OCI-LY7 (cell line): ENCODE measurements at regions not wholly inside any gene's neighbourhood (a gene's known extent, or its start where the extent isn't known, plus 50 kb on each side); places are given as distances from the start of the nearest gene placed in this dataset.

Source experiments
- BruUV-seq: library from RNA; stranded (reverse); fragments of 400-500 nt; replicated peaks from 2 replicates; lab custom pipeline; 2021; lab: Mats Ljungman, UMichigan
- CTCF ChIA-PET: fragments of 300-600 bp; sonication (Branson Sonifier 250); formaldehyde crosslinking; loops from one replicate; lab custom pipeline; 2022; ENCODE audit warnings: antibody characterized with exemption; ENCODE audit not compliant: unreplicated experiment; lab: Charles Lee
- POLR2A ChIA-PET: fragments of 300-600 bp; sonication (Branson Sonifier 250); formaldehyde crosslinking; loops from one replicate; lab custom pipeline; 2022; ENCODE audit warnings: antibody characterized with exemption; lab: Charles Lee
- DNase-seq: peaks from one replicate; pipeline ENCODE4 v3.0.0-alpha.2; 2015; ENCODE audit warnings: low spot score
- H2AFZ ChIP-seq: fragments of 200-600 bp; sonication (generic), shearing (Covaris generic); 2 replicates; pipeline ENCODE4 v1.6.1; 2014; ENCODE audit warnings: mild to moderate bottlenecking, antibody characterized with exemption, low read length, moderate library complexity
- H3K27ac ChIP-seq: fragments of 200-600 bp; sonication (generic); 2 replicates; pipeline ENCODE4 v1.5.1; 2014; ENCODE audit warnings: mixed run types, low read depth, mild to moderate bottlenecking, moderate library complexity, low read length, inconsistent platforms; ENCODE audit not compliant: poor library complexity, severe bottlenecking
- H3K36me3 ChIP-seq: fragments of 200-600 bp; sonication (generic); 2 replicates; pipeline ENCODE4 v1.6.1; 2014; ENCODE audit warnings: mild to moderate bottlenecking, antibody characterized with exemption, low read length, moderate library complexity, mixed read lengths; ENCODE audit not compliant: insufficient read depth
- H3K4me1 ChIP-seq: fragments of 200-600 bp; sonication (generic); 2 replicates; pipeline ENCODE4 v1.5.1; 2014; ENCODE audit warnings: mild to moderate bottlenecking, low read length; ENCODE audit not compliant: insufficient read depth, poor library complexity, severe bottlenecking
- H3K4me2 ChIP-seq: fragments of 200-600 bp; sonication (generic); 2 replicates; pipeline ENCODE4 v1.6.1; 2014; ENCODE audit warnings: mild to moderate bottlenecking, low read length
- H3K4me3 ChIP-seq: fragments of 200-600 bp; sonication (generic); 2 replicates; pipeline ENCODE4 v1.5.1; 2014; ENCODE audit warnings: mild to moderate bottlenecking, low read depth, low read length; ENCODE audit not compliant: poor library complexity, severe bottlenecking
- H3K79me2 ChIP-seq: fragments of 200-600 bp; sonication (generic); 2 replicates; pipeline ENCODE4 v1.6.1; 2016; ENCODE audit warnings: low read depth, mild to moderate bottlenecking, low read length, moderate library complexity, mixed read lengths; ENCODE audit not compliant: insufficient read depth
- H3K9me2 ChIP-seq: fragments of 200-600 bp; sonication (generic); 2 replicates; pipeline ENCODE4 v1.6.1; 2016; ENCODE audit warnings: mild to moderate bottlenecking, low read length, mixed read lengths; ENCODE audit not compliant: insufficient read depth
- H3K9me3 ChIP-seq: fragments of 200-600 bp; sonication (generic); 2 replicates; pipeline ENCODE4 v1.6.1; 2014; ENCODE audit warnings: mild to moderate bottlenecking, mixed run types, low read length, mixed read lengths
- H4K20me1 ChIP-seq: fragments of 200-600 bp; sonication (generic); 2 replicates; pipeline ENCODE4 v1.6.1; 2014; ENCODE audit warnings: mild to moderate bottlenecking, antibody characterized with exemption, low read length, moderate library complexity, mixed read lengths; ENCODE audit not compliant: insufficient read depth
- CTCF ChIP-seq: fragments of 200-600 bp; sonication (generic); conservative IDR thresholded peaks from 2 replicates; pipeline ENCODE4 v1.5.1; 2014; ENCODE audit warnings: mild to moderate bottlenecking, antibody characterized with exemption, low read length, moderate library complexity, mixed read lengths
- EZH2phosphoT487 ChIP-seq: fragments of 200-600 bp; sonication (generic); IDR thresholded peaks from 2 replicates; pipeline ENCODE4 v1.6.1; 2018; ENCODE audit warnings: low read depth, borderline replicate concordance, mild to moderate bottlenecking, mixed run types, antibody characterized with exemption, low read length, moderate library complexity, mixed read lengths
- intact Hi-C: fragments of 100-400 bp; cut with micrococcal nuclease; formaldehyde crosslinking; loops from one replicate; pipeline ENCODE4 v1.10.0; 2022; ENCODE audit not compliant: unreplicated experiment

GRCh38 chr6:132993738-132994137 lies 179.4 kb downstream of the RPS12 start:
- Histone ChIP-seq H3K4me2 (no peak overlapping the region), H3K4me1 (no peaks in the 10 kb centered on the region), H3K27ac (no peak overlapping the region), H3K9me3 (no peaks in the 10 kb centered on the region), H3K79me2 (no peaks in the 10 kb centered on the region), H3K36me3 (no peaks in the 10 kb centered on the region), H3K4me3 (no peak overlapping the region), H4K20me1 (no peaks in the 10 kb centered on the region), H2AFZ (no peak overlapping the region), H3K9me2 (no peaks in the 10 kb centered on the region; the same call in 1 of the 2 replicates)
- CTCF ChIA-PET: no interaction called here
- POLR2A ChIA-PET: no interaction called here
- intact Hi-C loops: no loop called here
- no peak for DNase-seq
- no peak for TF ChIP-seq CTCF
- no peak for TF ChIP-seq EZH2phosphoT487
- BruUV-seq: no TSS peak

DNA sequence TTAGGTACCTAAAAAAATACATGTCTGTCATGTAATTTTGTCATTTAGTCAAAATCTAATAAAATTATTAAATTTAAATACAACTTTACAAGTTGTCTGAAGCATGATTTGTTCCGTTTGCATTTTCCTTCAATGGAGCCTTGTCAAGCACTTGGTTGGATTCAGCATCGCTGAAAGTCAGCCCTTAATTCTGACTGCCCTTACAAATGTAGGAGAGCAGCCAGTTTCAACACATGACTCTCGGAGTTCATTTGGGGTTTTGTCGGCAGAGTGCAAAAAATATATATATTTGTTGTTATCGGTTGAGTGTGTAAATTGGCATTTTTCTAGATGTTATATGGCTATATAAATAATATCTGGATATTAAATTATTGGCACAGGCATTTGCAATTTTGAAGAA lies 180.6 kb downstream of the RPS12 start:
- no peak overlapping the region for H2AFZ ChIP-seq
- ChIA-PET POLR2A (no interaction called here), CTCF (no interaction called here)
- H3K4me2 ChIP-seq: no peak overlapping the region
- no peaks in the 10 kb centered on the region for H3K4me1 ChIP-seq
- no peak for DNase-seq
- H4K20me1 ChIP-seq: no peaks in the 10 kb centered on the region
- H3K9me3 ChIP-seq: no peaks in the 10 kb centered on the region
- TF ChIP-seq EZH2phosphoT487: no peak
- TF ChIP-seq CTCF: no peak
- H3K9me2 ChIP-seq: no peaks in the 10 kb centered on the region; the same call in 1 of the 2 replicates
- H3K4me3 ChIP-seq: no peak overlapping the region
- H3K27ac ChIP-seq: no peak overlapping the region
- H3K36me3 ChIP-seq: no peaks in the 10 kb centered on the region
- no TSS peak for BruUV-seq
- intact Hi-C loops: no loop called here
- H3K79me2 ChIP-seq: no peaks in the 10 kb centered on the region

GRCh38 chr6:132995432-132995831 lies 181.1 kb downstream of the RPS12 start:
- Histone ChIP-seq H3K27ac (no peak overlapping the region), H3K4me2 (no peak overlapping the region), H3K79me2 (no peaks in the 10 kb centered on the region), H3K4me3 (no peak overlapping the region), H3K36me3 (no peaks in the 10 kb centered on the region), H3K9me3 (no peaks in the 10 kb centered on the region), H2AFZ (no peak overlapping the region), H4K20me1 (no peaks in the 10 kb centered on the region), H3K4me1 (no peaks in the 10 kb centered on the region), H3K9me2 (no peaks in the 10 kb centered on the region; the same call in 1 of the 2 replicates)
- BruUV-seq: no TSS peak
- no peak for DNase-seq
- ChIA-PET POLR2A (no interaction called here), CTCF (no interaction called here)
- TF ChIP-seq EZH2phosphoT487 (no peak), CTCF (no peak)
- intact Hi-C loops: no loop called here
